ENCODE measurements at regions not wholly inside any gene's neighbourhood (a gene's known extent, or its start where the extent isn't known, plus 50 kb on each side); places are given as distances from the start of the nearest gene placed in this dataset.
A peak's percentile ranks its signal among the peaks of the same experiment; 100 is the strongest.

DNA sequence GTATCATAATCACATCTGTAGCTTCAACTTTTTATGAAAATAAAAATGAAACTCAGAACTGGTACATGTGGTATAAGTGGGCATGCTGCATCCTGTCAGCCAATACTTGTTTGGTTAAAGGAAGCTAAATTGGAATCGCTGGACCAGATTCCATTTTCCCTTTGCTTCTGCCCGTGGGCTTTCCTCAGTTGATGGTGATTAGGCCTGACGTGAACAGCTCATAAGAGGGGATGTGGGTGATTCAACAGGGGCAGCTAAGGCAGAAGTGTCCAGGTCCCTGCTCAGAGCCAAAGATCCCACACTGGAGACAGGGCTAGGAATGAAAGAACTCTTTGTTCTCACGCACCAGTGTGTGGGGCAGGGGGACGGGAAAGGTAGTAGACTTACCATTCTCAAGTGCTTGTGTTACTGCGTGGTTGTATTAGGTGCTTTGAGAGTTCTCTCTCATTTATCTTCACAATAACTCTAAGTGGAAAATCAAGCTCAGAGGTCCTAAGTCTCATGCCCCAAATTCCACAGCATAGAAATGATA lies 63.2 kb upstream of the GUCY1A1 start:
- Histone ChIP-seq H3K36me3 (ENCODE audit: insufficient read depth, low read length) (no peaks in the 10 kb centered on the region), H3K9ac (ENCODE audit: low read length) (no peak overlapping the region), H3K4me2 (ENCODE audit: low read length) (no peak overlapping the region), H3K27ac (ENCODE audit: low read length) (no peak overlapping the region), H3K9me3 (ENCODE audit: low read length) (no peaks in the 10 kb centered on the region), H4K20me1 (ENCODE audit: insufficient read depth) (no peaks in the 10 kb centered on the region), H3K27me3 (ENCODE audit: insufficient read depth, low read depth, low read length) (no peaks in the 10 kb centered on the region), H2AFZ (ENCODE audit: low read depth, low read length) (no peak overlapping the region), H3F3A (ENCODE audit: insufficient read depth, low read length, poor library complexity, severe bottlenecking) (no peaks in the 10 kb centered on the region), H3K79me2 (replicated peaks; ENCODE audit: insufficient read depth, low read length) (no peaks in the 10 kb centered on the region), H3K4me3 (ENCODE audit: low read length) (no peak overlapping the region), H3K9me2 (ENCODE audit: insufficient read depth, low read length) (no peaks in the 10 kb centered on the region)
- TF ChIP-seq MXI1 (conservative IDR thresholded peaks at IDR 0.05; ENCODE audit: poor library complexity, severe bottlenecking) = no peak
- TF ChIP-seq, protein P1, sequence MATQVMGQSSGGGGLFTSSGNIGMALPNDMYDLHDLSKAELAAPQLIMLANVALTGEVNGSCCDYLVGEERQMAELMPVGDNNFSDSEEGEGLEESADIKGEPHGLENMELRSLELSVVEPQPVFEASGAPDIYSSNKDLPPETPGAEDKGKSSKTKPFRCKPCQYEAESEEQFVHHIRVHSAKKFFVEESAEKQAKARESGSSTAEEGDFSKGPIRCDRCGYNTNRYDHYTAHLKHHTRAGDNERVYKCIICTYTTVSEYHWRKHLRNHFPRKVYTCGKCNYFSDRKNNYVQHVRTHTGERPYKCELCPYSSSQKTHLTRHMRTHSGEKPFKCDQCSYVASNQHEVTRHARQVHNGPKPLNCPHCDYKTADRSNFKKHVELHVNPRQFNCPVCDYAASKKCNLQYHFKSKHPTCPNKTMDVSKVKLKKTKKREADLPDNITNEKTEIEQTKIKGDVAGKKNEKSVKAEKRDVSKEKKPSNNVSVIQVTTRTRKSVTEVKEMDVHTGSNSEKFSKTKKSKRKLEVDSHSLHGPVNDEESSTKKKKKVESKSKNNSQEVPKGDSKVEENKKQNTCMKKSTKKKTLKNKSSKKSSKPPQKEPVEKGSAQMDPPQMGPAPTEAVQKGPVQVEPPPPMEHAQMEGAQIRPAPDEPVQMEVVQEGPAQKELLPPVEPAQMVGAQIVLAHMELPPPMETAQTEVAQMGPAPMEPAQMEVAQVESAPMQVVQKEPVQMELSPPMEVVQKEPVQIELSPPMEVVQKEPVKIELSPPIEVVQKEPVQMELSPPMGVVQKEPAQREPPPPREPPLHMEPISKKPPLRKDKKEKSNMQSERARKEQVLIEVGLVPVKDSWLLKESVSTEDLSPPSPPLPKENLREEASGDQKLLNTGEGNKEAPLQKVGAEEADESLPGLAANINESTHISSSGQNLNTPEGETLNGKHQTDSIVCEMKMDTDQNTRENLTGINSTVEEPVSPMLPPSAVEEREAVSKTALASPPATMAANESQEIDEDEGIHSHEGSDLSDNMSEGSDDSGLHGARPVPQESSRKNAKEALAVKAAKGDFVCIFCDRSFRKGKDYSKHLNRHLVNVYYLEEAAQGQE (IDR thresholded peaks at IDR 0.05; ENCODE audit: borderline replicate concordance) = no peak
- TF ChIP-seq, protein P2, sequence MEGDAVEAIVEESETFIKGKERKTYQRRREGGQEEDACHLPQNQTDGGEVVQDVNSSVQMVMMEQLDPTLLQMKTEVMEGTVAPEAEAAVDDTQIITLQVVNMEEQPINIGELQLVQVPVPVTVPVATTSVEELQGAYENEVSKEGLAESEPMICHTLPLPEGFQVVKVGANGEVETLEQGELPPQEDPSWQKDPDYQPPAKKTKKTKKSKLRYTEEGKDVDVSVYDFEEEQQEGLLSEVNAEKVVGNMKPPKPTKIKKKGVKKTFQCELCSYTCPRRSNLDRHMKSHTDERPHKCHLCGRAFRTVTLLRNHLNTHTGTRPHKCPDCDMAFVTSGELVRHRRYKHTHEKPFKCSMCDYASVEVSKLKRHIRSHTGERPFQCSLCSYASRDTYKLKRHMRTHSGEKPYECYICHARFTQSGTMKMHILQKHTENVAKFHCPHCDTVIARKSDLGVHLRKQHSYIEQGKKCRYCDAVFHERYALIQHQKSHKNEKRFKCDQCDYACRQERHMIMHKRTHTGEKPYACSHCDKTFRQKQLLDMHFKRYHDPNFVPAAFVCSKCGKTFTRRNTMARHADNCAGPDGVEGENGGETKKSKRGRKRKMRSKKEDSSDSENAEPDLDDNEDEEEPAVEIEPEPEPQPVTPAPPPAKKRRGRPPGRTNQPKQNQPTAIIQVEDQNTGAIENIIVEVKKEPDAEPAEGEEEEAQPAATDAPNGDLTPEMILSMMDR (IDR thresholded peaks at IDR 0.05; ENCODE audit: poor library complexity, severe bottlenecking) = no peak
- no peak for TF ChIP-seq SMC3 (conservative IDR thresholded peaks at IDR 0.05; ENCODE audit: poor library complexity)
- TF ChIP-seq POLR2AphosphoS5 (IDR thresholded peaks at IDR 0.05) = no peak
- TF ChIP-seq TAF1 (IDR thresholded peaks at IDR 0.05; ENCODE audit: low read depth) = no peak

DNA sequence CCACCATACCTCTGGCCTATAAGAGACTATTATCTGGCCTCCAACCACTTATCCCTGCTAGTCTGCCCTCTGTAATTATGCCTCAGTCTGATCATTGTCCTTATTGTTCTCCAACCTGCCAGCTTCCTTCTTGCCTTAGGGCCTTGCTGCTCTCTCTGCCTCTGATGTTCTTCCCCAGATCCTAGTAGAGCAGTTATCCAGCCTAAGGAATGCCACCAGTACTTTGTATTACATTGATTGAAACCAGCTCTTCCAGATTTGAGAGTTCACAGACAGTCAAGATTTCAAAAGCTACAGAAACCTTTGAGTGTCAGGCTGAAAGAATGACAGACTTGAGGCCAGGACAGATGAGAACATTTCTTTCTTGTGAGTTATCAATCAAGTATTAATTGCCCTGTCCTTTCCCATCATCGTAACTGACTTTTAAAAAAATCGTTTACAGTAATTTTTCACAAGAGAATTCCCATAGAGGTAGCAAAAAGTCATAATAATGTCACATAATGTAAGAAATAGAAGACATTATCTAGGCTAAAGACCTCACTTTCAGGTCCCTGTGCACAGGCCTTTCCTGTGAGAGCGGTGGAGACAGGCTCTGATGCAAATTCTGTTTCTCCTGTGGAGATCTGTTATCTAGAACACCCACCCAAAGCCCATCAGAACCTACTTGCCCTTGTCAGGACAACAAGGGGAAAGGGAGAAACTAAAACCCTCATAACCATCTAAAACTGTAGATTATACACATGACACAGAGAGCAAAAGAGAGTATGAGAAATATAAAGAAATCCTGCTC lies 64.1 kb upstream of the GUCY1A1 start:
- Histone ChIP-seq H3K27me3 (ENCODE audit: insufficient read depth, low read depth, low read length) (no peaks in the 10 kb centered on the region), H2AFZ (ENCODE audit: low read depth, low read length) (no peak overlapping the region), H3F3A (ENCODE audit: insufficient read depth, low read length, poor library complexity, severe bottlenecking) (no peaks in the 10 kb centered on the region), H4K20me1 (ENCODE audit: insufficient read depth) (no peaks in the 10 kb centered on the region), H3K27ac (ENCODE audit: low read length) (peak overlapping the region; percentile 47), H3K36me3 (ENCODE audit: insufficient read depth, low read length) (no peaks in the 10 kb centered on the region), H3K9me2 (ENCODE audit: insufficient read depth, low read length) (no peaks in the 10 kb centered on the region), H3K4me2 (ENCODE audit: low read length) (no peak overlapping the region), H3K9me3 (ENCODE audit: low read length) (no peaks in the 10 kb centered on the region), H3K9ac (ENCODE audit: low read length) (no peak overlapping the region), H3K79me2 (replicated peaks; ENCODE audit: insufficient read depth, low read length) (no peaks in the 10 kb centered on the region), H3K4me3 (ENCODE audit: low read length) (no peak overlapping the region)
- TF ChIP-seq EP300 (conservative IDR thresholded peaks at IDR 0.05; ENCODE audit: poor library complexity, severe bottlenecking) (peak; percentile 97), MXI1 (conservative IDR thresholded peaks at IDR 0.05; ENCODE audit: poor library complexity, severe bottlenecking) (no peak), POLR2AphosphoS5 (IDR thresholded peaks at IDR 0.05) (peak; percentile 80), TAF1 (IDR thresholded peaks at IDR 0.05; ENCODE audit: low read depth) (no peak), RAD21 (conservative IDR thresholded peaks at IDR 0.05) (no peak), EZH2 (IDR thresholded peaks at IDR 0.05; ENCODE audit: borderline replicate concordance, insufficient read depth, low read length, poor library complexity, severe bottlenecking) (no peak), SMC3 (conservative IDR thresholded peaks at IDR 0.05; ENCODE audit: poor library complexity) (no peak)
- TF ChIP-seq, protein P2 (IDR thresholded peaks at IDR 0.05; ENCODE audit: poor library complexity, severe bottlenecking) = no peak
- TF ChIP-seq, protein P1 (IDR thresholded peaks at IDR 0.05; ENCODE audit: borderline replicate concordance) = peak; percentile 84

Measured in neural cell (in vitro differentiated cells).